HG03103 (cell line): ENCODE measurements at regions not wholly inside any gene's neighbourhood (a gene's known extent, or its start where the extent isn't known, plus 50 kb on each side); places are given as distances from the start of the nearest gene placed in this dataset.
A peak's percentile ranks its signal among the peaks of the same experiment; 100 is the strongest.

Source experiments
- ATAC-seq: cut with Tn5 transposase; IDR thresholded peaks from one replicate; pipeline ENCODE4 v1.9.1; 2021; ENCODE audit warnings: low read depth; ENCODE audit not compliant: unreplicated experiment

- no peak for ATAC-seq
These were observed 53.4 kb downstream of the PTCHD4 start for GRCh38 chr6:48057601-48058000.

GRCh38 chr6:48048451-48049146 lies 62.4 kb downstream of the PTCHD4 start:
- no peak for ATAC-seq

- no peak for ATAC-seq
These were observed 69.1 kb downstream of the PTCHD4 start for GRCh38 chr6:48041894-48042293.

GRCh38 chr6:48037946-48038345 lies 73.1 kb downstream of the PTCHD4 start:
- ATAC-seq, result no peak

- no peak for ATAC-seq
These were observed 74.7 kb downstream of the PTCHD4 start for GRCh38 chr6:48036316-48036715.

GRCh38 chr6:48032151-48032550 lies 78.8 kb downstream of the PTCHD4 start:
- ATAC-seq, result no peak

GRCh38 chr6:48031711-48032110 lies 79.3 kb downstream of the PTCHD4 start:
- no peak for ATAC-seq

- ATAC-seq, result peak; percentile 85
These were observed 83.1 kb downstream of the PTCHD4 start for GRCh38 chr6:48027704-48028435.

GRCh38 chr6:48024956-48025355 lies 86.0 kb downstream of the PTCHD4 start:
- no peak for ATAC-seq

- ATAC-seq, result no peak
These were observed 89.1 kb downstream of the PTCHD4 start for GRCh38 chr6:48021904-48022303.

GRCh38 chr6:48016020-48016755 lies 94.8 kb downstream of the PTCHD4 start:
- no peak for ATAC-seq

GRCh38 chr6:47992809-47993208 lies 118.2 kb downstream of the PTCHD4 start:
- ATAC-seq, result no peak

GRCh38 chr6:47983491-47983890 lies 127.5 kb downstream of the PTCHD4 start:
- ATAC-seq, result no peak

- no peak for ATAC-seq
These were observed 133.7 kb downstream of the PTCHD4 start for GRCh38 chr6:47977314-47977713.

- no peak for ATAC-seq
These were observed 136.9 kb downstream of the PTCHD4 start for GRCh38 chr6:47974106-47974505.

- no peak for ATAC-seq
These were observed 140.2 kb downstream of the PTCHD4 start for GRCh38 chr6:47970826-47971225.

GRCh38 chr6:47967843-47968242 lies 143.2 kb downstream of the PTCHD4 start:
- no peak for ATAC-seq

GRCh38 chr6:47964969-47965368 lies 146.0 kb downstream of the PTCHD4 start:
- no peak for ATAC-seq

GRCh38 chr6:47952640-47953039 lies 158.4 kb downstream of the PTCHD4 start:
- no peak for ATAC-seq

- no peak for ATAC-seq
These were observed 163.0 kb downstream of the OPN5 start for GRCh38 chr6:47944846-47945245.

- no peak for ATAC-seq
These were observed 156.6 kb downstream of the OPN5 start for GRCh38 chr6:47938405-47938804.
